HCT116 (cell line): ENCODE measurements at regions not wholly inside any gene's neighbourhood (a gene's known extent, or its start where the extent isn't known, plus 50 kb on each side); places are given as distances from the start of the nearest gene placed in this dataset.
"Not testable (repeated sequence)": the region's sequence is repeated elsewhere in the genome, so short reads cannot be mapped to it uniquely, and the experiment has no call there.

Experiments
- ATAC-seq: fragments of 200-7000 bp; cut with Tn5 transposase; 2 replicates; pipeline ENCODE4 v1.9.1; 2020; ENCODE audit warnings: mild to moderate bottlenecking, moderate library complexity
- BruUV-seq: library from RNA; stranded (reverse); fragments of 400-500 nt; replicated peaks from 2 replicates; lab custom pipeline; 2021; lab: Mats Ljungman, UMichigan
- CTCF ChIA-PET: fragments of 300-600 bp; sonication (Branson Sonifier 250); formaldehyde crosslinking; loops from one replicate; lab custom pipeline; 2021; ENCODE audit warnings: antibody characterized with exemption; lab: Charles Lee
- POLR2A ChIA-PET: fragments of 300-600, 350-600 bp; sonication (Branson Sonifier 250); formaldehyde crosslinking; loops from one replicate; lab custom pipeline; 2021; ENCODE audit warnings: antibody characterized with exemption; lab: Charles Lee
- RAD21 ChIA-PET, 2 experiments: fragments of 300-600 bp; sonication (Branson Sonifier 250); formaldehyde crosslinking; loops; one replicate each; lab custom pipeline; 2023; ENCODE audit warnings: low total read pairs in 2 of 2; ENCODE audit not compliant: uncharacterized antibody in 2 of 2, unreplicated experiment in 2 of 2, low non-redundant PET in 1 of 2; lab: Charles Lee
- DNase-seq: peaks from one replicate; pipeline ENCODE4 v3.0.0-alpha.2; 2010; ENCODE audit warnings: low read depth, low spot score
- H2AFZ ChIP-seq: fragments of 200-600 bp; shearing (Covaris generic), sonication (generic); 2 replicates; pipeline ENCODE4 v1.6.1; 2017; ENCODE audit warnings: low read depth, mixed run types, mixed read lengths, antibody characterized with exemption, low read length; ENCODE audit not compliant: poor library complexity, severe bottlenecking
- H3K27ac ChIP-seq: 2 replicates; pipeline ENCODE4 v1.5.1; 2012; ENCODE audit warnings: low read depth, low read length
- H3K27me3 ChIP-seq: fragments of 200-600 bp; sonication (generic); 2 replicates; pipeline ENCODE4 v1.6.1; 2016; ENCODE audit warnings: mixed run types, low read length, mixed read lengths; ENCODE audit not compliant: insufficient read depth
- H3K36me3 ChIP-seq, 2 experiments: fragments of 200-500 bp in 1 of 2; fragments of 200-600 bp in 1 of 2; sonication (Bioruptor generic) in 1 of 2; sonication (generic) in 1 of 2; 2 replicates each; pipeline versions ENCODE4 v1.5.1 to v1.6.1; 2014 to 2016; ENCODE audit warnings: low read length in 2 of 2, inconsistent platforms in 1 of 2, mixed read lengths in 1 of 2, mixed run types in 1 of 2; ENCODE audit not compliant: insufficient read depth in 2 of 2, control insufficient read depth in 1 of 2
- H3K4me1 ChIP-seq, 2 experiments: fragments of 200-600 bp in 1 of 2; sonication (generic) in 1 of 2; 2 replicates each; pipeline versions ENCODE4 v1.5.1 to v1.6.1; 2012 to 2017; ENCODE audit warnings: low read length in 2 of 2, inconsistent platforms in 1 of 2, mild to moderate bottlenecking in 1 of 2, mixed read lengths in 1 of 2, mixed run types in 1 of 2, moderate library complexity in 1 of 2; ENCODE audit not compliant: insufficient read depth in 2 of 2, control insufficient read depth in 1 of 2
- H3K4me2 ChIP-seq: fragments of 200-600 bp; sonication (generic); 2 replicates; pipeline ENCODE4 v1.6.1; 2017; ENCODE audit warnings: mixed run types, low read length, mixed read lengths
- H3K4me3 ChIP-seq, 2 experiments: fragments of 200-600 bp in 1 of 2; sonication (generic) in 1 of 2; replicated peaks in 1 of 2; 2 replicates each; pipeline ENCODE4 v1.5.1; 2011 to 2016; ENCODE audit warnings: low read length in 2 of 2, control low read depth in 1 of 2, low read depth in 1 of 2, mild to moderate bottlenecking in 1 of 2, mixed read lengths in 1 of 2, mixed run types in 1 of 2
- H3K79me2 ChIP-seq: fragments of 200-600 bp; sonication (generic); 2 replicates; pipeline ENCODE4 v1.6.1; 2017; ENCODE audit warnings: mild to moderate bottlenecking, mixed run types, low read length, moderate library complexity, mixed read lengths; ENCODE audit not compliant: insufficient read depth
- H3K9ac ChIP-seq: fragments of 200-600 bp; sonication (generic); 2 replicates; pipeline ENCODE4 v1.6.1; 2016; ENCODE audit warnings: low read length, mixed read lengths
- H3K9me2 ChIP-seq: fragments of 200-600 bp; sonication (generic), shearing (Covaris generic); 2 replicates; pipeline ENCODE4 v1.6.1; 2017; ENCODE audit warnings: mixed run types, mild to moderate bottlenecking, moderate library complexity; ENCODE audit not compliant: insufficient read depth
- H3K9me3 ChIP-seq, 2 experiments: fragments of 200-500 bp in 1 of 2; fragments of 200-600 bp in 1 of 2; sonication (Bioruptor generic) in 1 of 2; sonication (generic) in 1 of 2; 2 replicates each; pipeline ENCODE4 v1.6.1; 2014 to 2017; ENCODE audit warnings: low read length in 2 of 2, mixed read lengths in 2 of 2, inconsistent platforms in 1 of 2, low read depth in 1 of 2, mild to moderate bottlenecking in 1 of 2, mixed run types in 1 of 2, moderate library complexity in 1 of 2; ENCODE audit not compliant: control insufficient read depth in 1 of 2, insufficient read depth in 1 of 2
- H4K20me1 ChIP-seq: fragments of 200-600 bp; sonication (generic), shearing (Covaris generic); 2 replicates; pipeline ENCODE4 v1.6.1; 2017; ENCODE audit warnings: mixed run types, mild to moderate bottlenecking, moderate library complexity; ENCODE audit not compliant: insufficient read depth
- ATF3 ChIP-seq: IDR thresholded peaks from 2 replicates; pipeline ENCODE4 v1.6.1; 2012
- CEBPB ChIP-seq: IDR thresholded peaks from 2 replicates; pipeline ENCODE4 v1.6.1; 2012; ENCODE audit warnings: low read depth
- CTCF ChIP-seq, 3 experiments: fragments of 200-600 bp in 1 of 3; sonication (generic) in 1 of 3; IDR thresholded peaks in 2 of 3; conservative IDR thresholded peaks in 1 of 3; 2 replicates each; pipeline ENCODE4 v1.5.1; 2012 to 2017; ENCODE audit warnings: low read depth in 2 of 3, low read length in 2 of 3, antibody characterized with exemption in 1 of 3, borderline replicate concordance in 1 of 3, control low read depth in 1 of 3, mild to moderate bottlenecking in 1 of 3, mixed read lengths in 1 of 3, mixed run types in 1 of 3, moderate library complexity in 1 of 3; ENCODE audit not compliant: insufficient read depth in 1 of 3
- EZH2 ChIP-seq: fragments of 200-600 bp; sonication (generic); IDR thresholded peaks from 2 replicates; pipeline ENCODE4 v1.6.1; 2017; ENCODE audit warnings: antibody characterized with exemption, mixed run types
- EZH2phosphoT487 ChIP-seq: fragments of 200-600 bp; IDR thresholded peaks from 2 replicates; pipeline ENCODE4 v1.6.1; 2018; ENCODE audit warnings: antibody characterized with exemption, borderline replicate concordance
- FOSL1 ChIP-seq: IDR thresholded peaks from 2 replicates; pipeline ENCODE4 v1.6.1; 2012; ENCODE audit warnings: low read depth
- JUND ChIP-seq: IDR thresholded peaks from 2 replicates; pipeline ENCODE4 v1.6.1; 2012
- MAX ChIP-seq: IDR thresholded peaks from 2 replicates; pipeline ENCODE4 v1.6.1; 2012
- POLR2A ChIP-seq: IDR thresholded peaks from 2 replicates; pipeline ENCODE4 v1.7.0; 2011; ENCODE audit warnings: borderline replicate concordance; ENCODE audit not compliant: insufficient read depth, insufficient read length; ENCODE audit errors: extremely low read depth
- POLR2AphosphoS5 ChIP-seq: IDR thresholded peaks from 2 replicates; pipeline ENCODE4 v1.6.1; 2011; ENCODE audit warnings: mild to moderate bottlenecking, low read depth, low read length, moderate library complexity
- SRF ChIP-seq: IDR thresholded peaks from 2 replicates; pipeline ENCODE4 v1.6.1; 2012; ENCODE audit warnings: low read depth
- YY1 ChIP-seq: IDR thresholded peaks from 2 replicates; pipeline ENCODE4 v1.6.1; 2011; ENCODE audit warnings: low read length, low read depth, moderate library complexity, mild to moderate bottlenecking; ENCODE audit not compliant: insufficient replicate concordance; ENCODE audit errors: extremely low read depth
- ZBTB33 ChIP-seq: IDR thresholded peaks from 2 replicates; pipeline ENCODE4 v1.6.1; 2011; ENCODE audit warnings: mild to moderate bottlenecking, low read length, moderate library complexity; ENCODE audit not compliant: insufficient replicate concordance; ENCODE audit errors: extremely low read depth
- ZNF274 ChIP-seq: fragments of 200-500 bp; sonication (Bioruptor generic); IDR thresholded peaks from 2 replicates; pipeline ENCODE4 v1.6.1; 2014; ENCODE audit warnings: mild to moderate bottlenecking, low read depth, low read length, inconsistent platforms
- intact Hi-C: fragments of 100-400 bp; cut with micrococcal nuclease; formaldehyde crosslinking; loops from 2 replicates; pipeline ENCODE4 v1.10.0; 2022

GRCh38 chr4:142897518-142897917 lies 51.4 kb upstream of the INPP4B start:
- H3K27ac ChIP-seq, H3K9ac ChIP-seq, H4K20me1 ChIP-seq, H3K9me3 ChIP-seq, BruUV-seq, H3K4me3 ChIP-seq, DNase-seq, ATAC-seq, CTCF ChIA-PET, intact Hi-C loops, H3K79me2 ChIP-seq, H3K4me2 ChIP-seq, H3K9me2 ChIP-seq, POLR2A ChIA-PET, H2AFZ ChIP-seq, RAD21 ChIA-PET, H3K36me3 ChIP-seq, H3K27me3 ChIP-seq, H3K4me1 ChIP-seq: not testable (repeated sequence)

GRCh38 chr4:142900622-142901021 lies 54.5 kb upstream of the INPP4B start:
- no peak overlapping the region for H2AFZ ChIP-seq
- H3K4me2 ChIP-seq, result no peak overlapping the region
- ChIA-PET CTCF (no interaction called here), POLR2A (no interaction called here), RAD21 (no interaction called here)
- H4K20me1 ChIP-seq, result no peaks in the 10 kb centered on the region
- BruUV-seq, result no TSS peak
- no peaks in the 10 kb centered on the region for H3K27me3 ChIP-seq
- H3K79me2 ChIP-seq, result no peaks in the 10 kb centered on the region
- H3K4me1 ChIP-seq, result no peaks in the 10 kb centered on the region
- 0 out of 4 replicates have a peak, but pooled peaks cover 0 to 3% of the 10 kb centered on the region in 2 experiments for H3K9me3 ChIP-seq
- ATAC-seq (no peak), DNase-seq (no peak)
- no peaks in the 10 kb centered on the region for H3K9me2 ChIP-seq
- H3K9ac ChIP-seq, result no peak overlapping the region
- H3K27ac ChIP-seq, result no peak overlapping the region
- no peaks in the 10 kb centered on the region for H3K36me3 ChIP-seq
- H3K4me3 ChIP-seq, result no peak overlapping the region
- intact Hi-C loops, result no loop called here
- TF ChIP-seq EZH2 (no peak), FOSL1 (no peak), POLR2A (no peak), EZH2phosphoT487 (no peak), CEBPB (no peak), ATF3 (no peak), YY1 (no peak), JUND (no peak), ZNF274 (no peak), MAX (no peak), ZBTB33 (no peak), SRF (no peak), POLR2AphosphoS5 (no peak), CTCF (IDR thresholded peaks at IDR 0.05 in 2 of 3, conservative IDR thresholded peaks at IDR 0.05 in 1 of 3; ENCODE audit: borderline replicate concordance in 1 of 3, insufficient read depth in 1 of 3, low read depth in 2 of 3, low read length in 2 of 3) (no peak)
